SU-DHL-6 (cell line): ENCODE measurements at regions not wholly inside any gene's neighbourhood (a gene's known extent, or its start where the extent isn't known, plus 50 kb on each side); places are given as distances from the start of the nearest gene placed in this dataset.

ENCODE experiments used
- H2AFZ ChIP-seq: fragments of 200-600 bp; sonication (generic); 2 replicates; pipeline ENCODE4 v1.6.1; 2014; ENCODE audit warnings: low read depth, mild to moderate bottlenecking, moderate library complexity, mixed read lengths, antibody characterized with exemption, low read length; ENCODE audit not compliant: severe bottlenecking
- H3F3A ChIP-seq: fragments of 200-600 bp; shearing (Covaris generic); 2 replicates; pipeline ENCODE4 v1.6.0; 2016; ENCODE audit warnings: antibody characterized with exemption, mild to moderate bottlenecking; ENCODE audit not compliant: insufficient read depth
- H3K27ac ChIP-seq: fragments of 200-600 bp; sonication (generic); 2 replicates; pipeline ENCODE4 v1.5.1; 2016; ENCODE audit warnings: low read depth, mild to moderate bottlenecking, low read length, moderate library complexity, mixed read lengths
- H3K27me3 ChIP-seq: fragments of 200-600 bp; sonication (generic), shearing (Covaris generic); 2 replicates; pipeline ENCODE4 v1.6.0; 2014; ENCODE audit warnings: mild to moderate bottlenecking, low read length
- H3K36me3 ChIP-seq: fragments of 200-600 bp; sonication (generic); 2 replicates; pipeline ENCODE4 v1.6.1; 2014; ENCODE audit warnings: mild to moderate bottlenecking, low read length, mixed read lengths
- H3K4me2 ChIP-seq: fragments of 300-600, 200-600 bp; shearing (Covaris generic), sonication (generic); 2 replicates; pipeline ENCODE4 v1.6.0; 2014; ENCODE audit warnings: low read length, low read depth, mild to moderate bottlenecking; ENCODE audit not compliant: poor library complexity, severe bottlenecking
- H3K4me3 ChIP-seq: fragments of 200-600 bp; sonication (generic); 2 replicates; pipeline ENCODE4 v1.5.1; 2014; ENCODE audit warnings: antibody characterized with exemption, low read length, mild to moderate bottlenecking, mixed read lengths; ENCODE audit not compliant: insufficient read depth, poor library complexity, severe bottlenecking
- H3K79me2 ChIP-seq: fragments of 200-600 bp; sonication (generic); 2 replicates; pipeline ENCODE4 v1.6.1; 2014; ENCODE audit warnings: mild to moderate bottlenecking, low read length, moderate library complexity; ENCODE audit not compliant: insufficient read depth
- H3K9ac ChIP-seq: fragments of 200-600 bp; sonication (generic); 2 replicates; pipeline ENCODE4 v1.7.0; 2014; ENCODE audit warnings: mild to moderate bottlenecking, low read length
- H3K9me2 ChIP-seq: fragments of 200-600 bp; sonication (generic); replicated peaks from 2 replicates; pipeline ENCODE4 v1.6.1; 2014; ENCODE audit warnings: low read length; ENCODE audit not compliant: insufficient read depth
- H3K9me3 ChIP-seq: fragments of 200-600 bp; sonication (generic); 2 replicates; pipeline ENCODE4 v1.6.1; 2014; ENCODE audit warnings: low read length, mixed read lengths; ENCODE audit not compliant: insufficient read depth
- H4K20me1 ChIP-seq: fragments of 200-600 bp; sonication (generic); 2 replicates; pipeline ENCODE4 v1.6.1; 2014; ENCODE audit warnings: low read depth, mild to moderate bottlenecking, antibody characterized with exemption, low read length, moderate library complexity, mixed read lengths
- EZH2phosphoT487 ChIP-seq: fragments of 200-600 bp; sonication (generic), shearing (Covaris generic); conservative IDR thresholded peaks from 2 replicates; pipeline ENCODE4 v1.6.1; 2018; ENCODE audit warnings: mild to moderate bottlenecking, antibody characterized with exemption, low read length, moderate library complexity, mixed read lengths
- TF ChIP-seq, protein P1 (sequence below): fragments of 200-600 bp; sonication (generic); IDR thresholded peaks from one replicate; pipeline ENCODE4 v1.5.1; 2017; ENCODE audit warnings: antibody characterized with exemption, mild to moderate bottlenecking, low read length, moderate library complexity; ENCODE audit not compliant: insufficient read depth, poor library complexity, severe bottlenecking

DNA sequence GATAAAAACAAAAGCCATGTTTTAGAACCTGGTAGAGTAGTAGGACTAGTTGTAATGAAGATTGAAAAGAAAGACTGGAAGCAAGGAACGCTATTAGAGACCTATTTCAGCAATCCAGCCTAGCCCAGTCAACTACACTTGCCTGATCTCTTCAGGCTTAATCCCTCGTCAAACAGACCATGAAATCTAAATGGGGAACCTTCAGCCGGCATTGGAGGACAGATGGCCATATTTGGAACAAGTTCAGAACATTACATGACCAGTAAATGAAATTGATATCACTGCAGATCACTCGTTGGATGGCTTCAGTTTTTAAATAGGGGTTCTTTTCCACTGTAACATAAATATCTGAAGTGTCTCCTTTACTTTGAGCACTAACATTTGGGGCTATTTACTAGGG lies 84.8 kb upstream of the WDR44 start:
- no peak for TF ChIP-seq EZH2phosphoT487
- TF ChIP-seq, protein P1, sequence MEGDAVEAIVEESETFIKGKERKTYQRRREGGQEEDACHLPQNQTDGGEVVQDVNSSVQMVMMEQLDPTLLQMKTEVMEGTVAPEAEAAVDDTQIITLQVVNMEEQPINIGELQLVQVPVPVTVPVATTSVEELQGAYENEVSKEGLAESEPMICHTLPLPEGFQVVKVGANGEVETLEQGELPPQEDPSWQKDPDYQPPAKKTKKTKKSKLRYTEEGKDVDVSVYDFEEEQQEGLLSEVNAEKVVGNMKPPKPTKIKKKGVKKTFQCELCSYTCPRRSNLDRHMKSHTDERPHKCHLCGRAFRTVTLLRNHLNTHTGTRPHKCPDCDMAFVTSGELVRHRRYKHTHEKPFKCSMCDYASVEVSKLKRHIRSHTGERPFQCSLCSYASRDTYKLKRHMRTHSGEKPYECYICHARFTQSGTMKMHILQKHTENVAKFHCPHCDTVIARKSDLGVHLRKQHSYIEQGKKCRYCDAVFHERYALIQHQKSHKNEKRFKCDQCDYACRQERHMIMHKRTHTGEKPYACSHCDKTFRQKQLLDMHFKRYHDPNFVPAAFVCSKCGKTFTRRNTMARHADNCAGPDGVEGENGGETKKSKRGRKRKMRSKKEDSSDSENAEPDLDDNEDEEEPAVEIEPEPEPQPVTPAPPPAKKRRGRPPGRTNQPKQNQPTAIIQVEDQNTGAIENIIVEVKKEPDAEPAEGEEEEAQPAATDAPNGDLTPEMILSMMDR: no peak

DNA sequence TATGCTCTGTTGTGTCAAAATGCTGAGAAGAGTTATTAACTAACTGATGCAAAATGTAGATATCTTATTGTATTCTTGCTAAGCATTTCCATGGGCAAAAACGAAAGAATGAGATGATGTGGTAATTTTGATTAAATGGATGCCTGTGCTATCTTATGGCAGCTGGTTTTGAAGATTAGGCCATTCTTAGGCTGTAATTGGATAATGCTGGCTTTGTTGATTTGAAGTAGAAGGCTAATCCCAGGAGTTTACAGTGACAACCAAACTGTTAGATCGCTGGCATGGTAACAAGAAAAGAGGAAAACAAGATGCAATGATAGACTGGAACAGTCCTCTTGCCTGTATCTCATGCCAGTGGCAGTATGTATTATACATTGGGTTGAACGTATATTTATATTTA lies 74.1 kb upstream of the WDR44 start:
- Histone ChIP-seq H3K9me2 (no peaks in the 10 kb centered on the region), H3K9me3 (no peaks in the 10 kb centered on the region), H3K27ac (no peak overlapping the region), H3K79me2 (no peaks in the 10 kb centered on the region), H3K9ac (no peak overlapping the region), H3K4me3 (no peak overlapping the region), H3K36me3 (no peaks in the 10 kb centered on the region), H3F3A (no peaks in the 10 kb centered on the region), H3K27me3 (no peaks in the 10 kb centered on the region), H2AFZ (no peak overlapping the region), H4K20me1 (no peaks in the 10 kb centered on the region), H3K4me2 (no peak overlapping the region)
- no peak for TF ChIP-seq EZH2phosphoT487
- TF ChIP-seq, protein P1: no peak

More for the DNA sequence above, 84.8 kb upstream of the WDR44 start:
- no peaks in the 10 kb centered on the region for H3K79me2 ChIP-seq
- no peaks in the 10 kb centered on the region for H4K20me1 ChIP-seq
- H3K9me2 ChIP-seq: no peaks in the 10 kb centered on the region
- no peak overlapping the region for H3K27ac ChIP-seq
- H3K4me2 ChIP-seq: no peak overlapping the region
- H3F3A ChIP-seq: no peaks in the 10 kb centered on the region
- no peaks in the 10 kb centered on the region for H3K36me3 ChIP-seq
- no peak overlapping the region for H3K9ac ChIP-seq
- no peak overlapping the region for H3K4me3 ChIP-seq
- no peak overlapping the region for H2AFZ ChIP-seq
- H3K27me3 ChIP-seq: no peaks in the 10 kb centered on the region
- no peaks in the 10 kb centered on the region for H3K9me3 ChIP-seq

DNA sequence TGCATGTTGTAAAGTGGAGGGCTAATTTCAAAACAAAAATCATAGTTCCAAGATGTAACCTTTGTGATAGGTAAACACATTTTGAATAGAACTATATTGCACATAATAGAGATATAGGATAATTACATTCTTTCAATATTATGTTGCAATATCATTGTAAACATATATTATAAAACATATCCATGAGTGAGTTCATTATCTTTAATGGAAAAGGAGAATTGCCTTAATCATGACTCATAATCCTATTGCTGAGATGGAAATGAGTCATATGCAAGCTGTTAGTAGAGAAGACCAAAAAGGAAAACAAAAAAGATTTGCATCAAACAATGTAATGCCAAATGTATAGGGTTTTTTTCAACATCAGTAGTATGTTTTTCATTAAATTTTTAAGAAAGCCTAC lies 73.7 kb upstream of the WDR44 start:
- H3K9me3 ChIP-seq: no peaks in the 10 kb centered on the region
- no peaks in the 10 kb centered on the region for H4K20me1 ChIP-seq
- no peaks in the 10 kb centered on the region for H3K27me3 ChIP-seq
- H3K4me3 ChIP-seq: no peak overlapping the region
- no peak overlapping the region for H2AFZ ChIP-seq
- H3K79me2 ChIP-seq: no peaks in the 10 kb centered on the region
- no peaks in the 10 kb centered on the region for H3F3A ChIP-seq
- no peak for TF ChIP-seq EZH2phosphoT487
- TF ChIP-seq, protein P1: no peak
- H3K27ac ChIP-seq: no peak overlapping the region
- H3K36me3 ChIP-seq: no peaks in the 10 kb centered on the region
- no peak overlapping the region for H3K9ac ChIP-seq
- H3K4me2 ChIP-seq: no peak overlapping the region
- H3K9me2 ChIP-seq: no peaks in the 10 kb centered on the region
